Liver (tissue), 3 donors: ENCODE measurements at regions not wholly inside any gene's neighbourhood (a gene's known extent, or its start where the extent isn't known, plus 50 kb on each side); places are given as distances from the start of the nearest gene placed in this dataset.

Experiments
- CTCF ChIP-seq: fragments of 150-350 bp; IDR thresholded peaks from 2 replicates; pipeline ENCODE4 v1.5.1; 2017; ENCODE audit warnings: improper control_type of control experiment, low read depth, low read length; ENCODE audit not compliant: missing input control
- EGR1 ChIP-seq, 2 donors: IDR thresholded peaks; 2 replicates each; pipeline ENCODE4 v1.6.1; 2016 to 2018; ENCODE audit warnings: antibody characterized with exemption in 2 of 2, low read depth in 2 of 2
- HNF4G ChIP-seq: IDR thresholded peaks from 2 replicates; pipeline ENCODE4 v1.6.1; 2016; ENCODE audit warnings: antibody characterized with exemption
- JUND ChIP-seq, 2 donors: IDR thresholded peaks; 2 replicates each; pipeline ENCODE4 v1.6.1; 2016; ENCODE audit warnings: antibody characterized with exemption in 2 of 2
- NR2F2 ChIP-seq: IDR thresholded peaks from 2 replicates; pipeline ENCODE4 v1.6.1; 2016; ENCODE audit warnings: antibody characterized with exemption
- RAD21 ChIP-seq, 2 donors: IDR thresholded peaks; 2 replicates each; pipeline ENCODE4 v1.6.1; 2016; ENCODE audit warnings: antibody characterized with exemption in 2 of 2, mild to moderate bottlenecking in 2 of 2
- REST ChIP-seq: IDR thresholded peaks from 2 replicates; pipeline ENCODE4 v1.6.1; 2016; ENCODE audit warnings: antibody characterized with exemption, mild to moderate bottlenecking
- SP1 ChIP-seq: IDR thresholded peaks from 2 replicates; pipeline ENCODE4 v1.6.1; 2018; ENCODE audit warnings: antibody characterized with exemption, mild to moderate bottlenecking
- TAF1 ChIP-seq: conservative IDR thresholded peaks from 2 replicates; pipeline ENCODE4 v1.6.1; 2016; ENCODE audit warnings: antibody characterized with exemption, mild to moderate bottlenecking
- TF ChIP-seq, protein P1 (sequence below): IDR thresholded peaks from 2 replicates; pipeline ENCODE4 v1.6.1; 2016; ENCODE audit warnings: antibody characterized with exemption
- donor health status: healthy.
- donor health status: healthy.

GRCh38 chr7:124577256-124577655, 188.3 kb downstream of the GPR37 start:
- TF ChIP-seq CTCF (no peak), REST (no peak), RAD21 (IDR thresholded peaks at IDR 0.05) (no peak), NR2F2 (no peak), TAF1 (no peak), SP1 (no peak), HNF4G (no peak), EGR1 (IDR thresholded peaks at IDR 0.05; ENCODE audit: low read depth in 2 of 2) (no peak), JUND (IDR thresholded peaks at IDR 0.05) (no peak)
- TF ChIP-seq, protein P1, sequence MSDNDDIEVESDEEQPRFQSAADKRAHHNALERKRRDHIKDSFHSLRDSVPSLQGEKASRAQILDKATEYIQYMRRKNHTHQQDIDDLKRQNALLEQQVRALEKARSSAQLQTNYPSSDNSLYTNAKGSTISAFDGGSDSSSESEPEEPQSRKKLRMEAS = no peak
